HCT116 (cell line): ENCODE measurements at regions not wholly inside any gene's neighbourhood (a gene's known extent, or its start where the extent isn't known, plus 50 kb on each side); places are given as distances from the start of the nearest gene placed in this dataset.

Experiments
- ATAC-seq: fragments of 200-7000 bp; cut with Tn5 transposase; 2 replicates; pipeline ENCODE4 v1.9.1; 2020; ENCODE audit warnings: mild to moderate bottlenecking, moderate library complexity
- BruUV-seq: library from RNA; stranded (reverse); fragments of 400-500 nt; replicated peaks from 2 replicates; lab custom pipeline; 2021; lab: Mats Ljungman, UMichigan
- CTCF ChIA-PET: fragments of 300-600 bp; sonication (Branson Sonifier 250); formaldehyde crosslinking; loops from one replicate; lab custom pipeline; 2021; ENCODE audit warnings: antibody characterized with exemption; lab: Charles Lee
- POLR2A ChIA-PET: fragments of 300-600, 350-600 bp; sonication (Branson Sonifier 250); formaldehyde crosslinking; loops from one replicate; lab custom pipeline; 2021; ENCODE audit warnings: antibody characterized with exemption; lab: Charles Lee
- RAD21 ChIA-PET, 2 experiments: fragments of 300-600 bp; sonication (Branson Sonifier 250); formaldehyde crosslinking; loops; one replicate each; lab custom pipeline; 2023; ENCODE audit warnings: low total read pairs in 2 of 2; ENCODE audit not compliant: uncharacterized antibody in 2 of 2, unreplicated experiment in 2 of 2, low non-redundant PET in 1 of 2; lab: Charles Lee
- DNase-seq: peaks from one replicate; pipeline ENCODE4 v3.0.0-alpha.2; 2010; ENCODE audit warnings: low read depth, low spot score
- H2AFZ ChIP-seq: fragments of 200-600 bp; shearing (Covaris generic), sonication (generic); 2 replicates; pipeline ENCODE4 v1.6.1; 2017; ENCODE audit warnings: low read depth, mixed run types, mixed read lengths, antibody characterized with exemption, low read length; ENCODE audit not compliant: poor library complexity, severe bottlenecking
- H3K27ac ChIP-seq: 2 replicates; pipeline ENCODE4 v1.5.1; 2012; ENCODE audit warnings: low read depth, low read length
- H3K27me3 ChIP-seq: fragments of 200-600 bp; sonication (generic); 2 replicates; pipeline ENCODE4 v1.6.1; 2016; ENCODE audit warnings: mixed run types, low read length, mixed read lengths; ENCODE audit not compliant: insufficient read depth
- H3K36me3 ChIP-seq, 2 experiments: fragments of 200-500 bp in 1 of 2; fragments of 200-600 bp in 1 of 2; sonication (Bioruptor generic) in 1 of 2; sonication (generic) in 1 of 2; 2 replicates each; pipeline versions ENCODE4 v1.5.1 to v1.6.1; 2014 to 2016; ENCODE audit warnings: low read length in 2 of 2, inconsistent platforms in 1 of 2, mixed read lengths in 1 of 2, mixed run types in 1 of 2; ENCODE audit not compliant: insufficient read depth in 2 of 2, control insufficient read depth in 1 of 2
- H3K4me1 ChIP-seq, 2 experiments: fragments of 200-600 bp in 1 of 2; sonication (generic) in 1 of 2; 2 replicates each; pipeline versions ENCODE4 v1.5.1 to v1.6.1; 2012 to 2017; ENCODE audit warnings: low read length in 2 of 2, inconsistent platforms in 1 of 2, mild to moderate bottlenecking in 1 of 2, mixed read lengths in 1 of 2, mixed run types in 1 of 2, moderate library complexity in 1 of 2; ENCODE audit not compliant: insufficient read depth in 2 of 2, control insufficient read depth in 1 of 2
- H3K4me2 ChIP-seq: fragments of 200-600 bp; sonication (generic); 2 replicates; pipeline ENCODE4 v1.6.1; 2017; ENCODE audit warnings: mixed run types, low read length, mixed read lengths
- H3K4me3 ChIP-seq, 2 experiments: fragments of 200-600 bp in 1 of 2; sonication (generic) in 1 of 2; replicated peaks in 1 of 2; 2 replicates each; pipeline ENCODE4 v1.5.1; 2011 to 2016; ENCODE audit warnings: low read length in 2 of 2, control low read depth in 1 of 2, low read depth in 1 of 2, mild to moderate bottlenecking in 1 of 2, mixed read lengths in 1 of 2, mixed run types in 1 of 2
- H3K79me2 ChIP-seq: fragments of 200-600 bp; sonication (generic); 2 replicates; pipeline ENCODE4 v1.6.1; 2017; ENCODE audit warnings: mild to moderate bottlenecking, mixed run types, low read length, moderate library complexity, mixed read lengths; ENCODE audit not compliant: insufficient read depth
- H3K9ac ChIP-seq: fragments of 200-600 bp; sonication (generic); 2 replicates; pipeline ENCODE4 v1.6.1; 2016; ENCODE audit warnings: low read length, mixed read lengths
- H3K9me2 ChIP-seq: fragments of 200-600 bp; sonication (generic), shearing (Covaris generic); 2 replicates; pipeline ENCODE4 v1.6.1; 2017; ENCODE audit warnings: mixed run types, mild to moderate bottlenecking, moderate library complexity; ENCODE audit not compliant: insufficient read depth
- H3K9me3 ChIP-seq, 2 experiments: fragments of 200-500 bp in 1 of 2; fragments of 200-600 bp in 1 of 2; sonication (Bioruptor generic) in 1 of 2; sonication (generic) in 1 of 2; 2 replicates each; pipeline ENCODE4 v1.6.1; 2014 to 2017; ENCODE audit warnings: low read length in 2 of 2, mixed read lengths in 2 of 2, inconsistent platforms in 1 of 2, low read depth in 1 of 2, mild to moderate bottlenecking in 1 of 2, mixed run types in 1 of 2, moderate library complexity in 1 of 2; ENCODE audit not compliant: control insufficient read depth in 1 of 2, insufficient read depth in 1 of 2
- H4K20me1 ChIP-seq: fragments of 200-600 bp; sonication (generic), shearing (Covaris generic); 2 replicates; pipeline ENCODE4 v1.6.1; 2017; ENCODE audit warnings: mixed run types, mild to moderate bottlenecking, moderate library complexity; ENCODE audit not compliant: insufficient read depth
- CTCF ChIP-seq, 3 experiments: fragments of 200-600 bp in 1 of 3; sonication (generic) in 1 of 3; IDR thresholded peaks in 2 of 3; conservative IDR thresholded peaks in 1 of 3; 2 replicates each; pipeline ENCODE4 v1.5.1; 2012 to 2017; ENCODE audit warnings: low read depth in 2 of 3, low read length in 2 of 3, antibody characterized with exemption in 1 of 3, borderline replicate concordance in 1 of 3, control low read depth in 1 of 3, mild to moderate bottlenecking in 1 of 3, mixed read lengths in 1 of 3, mixed run types in 1 of 3, moderate library complexity in 1 of 3; ENCODE audit not compliant: insufficient read depth in 1 of 3
- EGR1 ChIP-seq: IDR thresholded peaks from 2 replicates; pipeline ENCODE4 v1.6.1; 2012; ENCODE audit warnings: low read depth
- POLR2AphosphoS5 ChIP-seq: IDR thresholded peaks from 2 replicates; pipeline ENCODE4 v1.6.1; 2011; ENCODE audit warnings: mild to moderate bottlenecking, low read depth, low read length, moderate library complexity
- RAD21 ChIP-seq: IDR thresholded peaks from 2 replicates; pipeline ENCODE4 v1.6.1; 2012; ENCODE audit warnings: low read depth, mild to moderate bottlenecking
- REST ChIP-seq: IDR thresholded peaks from 2 replicates; pipeline ENCODE4 v1.6.1; 2012; ENCODE audit warnings: low read depth
- SP1 ChIP-seq: IDR thresholded peaks from 2 replicates; pipeline ENCODE4 v1.6.1; 2012; ENCODE audit warnings: low read depth
- ZBTB33 ChIP-seq: IDR thresholded peaks from 2 replicates; pipeline ENCODE4 v1.6.1; 2011; ENCODE audit warnings: mild to moderate bottlenecking, low read length, moderate library complexity; ENCODE audit not compliant: insufficient replicate concordance; ENCODE audit errors: extremely low read depth
- intact Hi-C: fragments of 100-400 bp; cut with micrococcal nuclease; formaldehyde crosslinking; loops from 2 replicates; pipeline ENCODE4 v1.10.0; 2022

- no peaks in the 10 kb centered on the region for H3K27me3 ChIP-seq
- peak overlapping the region; percentile 96 for H3K27ac ChIP-seq
- ChIA-PET RAD21 (interaction anchor here (0.6 to 2.0 kb wide), 8 partner anchors 16 to 148 kb away, joined by 3 to 8 read pairs (median 4); no protein-coding TSS in a partner anchor), POLR2A (interaction anchor here (0.6 to 8.5 kb wide), 29 partner anchors 13 to 150 kb away, joined by 3 to 93 read pairs (median 7); no protein-coding TSS in a partner anchor), CTCF (interaction anchor here (0.6 to 2.4 kb wide), 7 partner anchors 14 to 148 kb away, joined by 3 to 6 read pairs (median 4); no protein-coding TSS in a partner anchor)
- peak overlapping the region; percentile 46 for H3K9ac ChIP-seq
- intact Hi-C loops: loop anchor here (2.0 to 5.0 kb wide), 3 partner anchors 70 to 140 kb away; partner anchors contain the start of gene ERRFI1
- H3K4me1 ChIP-seq: peaks cover 48 to 65% of the 10 kb centered on the region in 2 experiments
- H3K4me3 ChIP-seq: peak overlapping the region in 1 of 2 experiments; percentile 18; a peak in 2 of 4 replicates
- no peaks in the 10 kb centered on the region for H3K9me3 ChIP-seq
- no peaks in the 10 kb centered on the region for H3K9me2 ChIP-seq
- no peaks in the 10 kb centered on the region for H3K79me2 ChIP-seq
- TF ChIP-seq EGR1: no peak
- TF ChIP-seq ZBTB33: no peak
- no peak for TF ChIP-seq REST
- peak; percentile 22 for TF ChIP-seq POLR2AphosphoS5
- no peak for TF ChIP-seq SP1
- TF ChIP-seq CTCF (IDR thresholded peaks at IDR 0.05 in 2 of 3, conservative IDR thresholded peaks at IDR 0.05 in 1 of 3; ENCODE audit: borderline replicate concordance in 1 of 3, insufficient read depth in 1 of 3, low read depth in 2 of 3, low read length in 2 of 3): no peak
- TF ChIP-seq RAD21: no peak
- no peaks in the 10 kb centered on the region for H4K20me1 ChIP-seq
- BruUV-seq: no TSS peak
- DNase-seq (no peak), ATAC-seq (peak; percentile 3)
- H3K36me3 ChIP-seq: no peaks in the 10 kb centered on the region
- no peak overlapping the region for H2AFZ ChIP-seq
- H3K4me2 ChIP-seq: peak overlapping the region; percentile 60
Measured at GRCh38 chr1:8166406-8166805, 140.3 kb upstream of the ERRFI1 start.
